ENCODE measurements at regions not wholly inside any gene's neighbourhood (a gene's known extent, or its start where the extent isn't known, plus 50 kb on each side); places are given as distances from the start of the nearest gene placed in this dataset.
"Not testable (repeated sequence)": the region's sequence is repeated elsewhere in the genome, so short reads cannot be mapped to it uniquely, and the experiment has no call there.

GRCh38 chr12:68387338-68387737, 55.2 kb upstream of the MDM1 start:
- DNase-seq (ENCODE audit: low read depth): no peak

- no peak for DNase-seq (ENCODE audit: low read depth)
These were observed 57.1 kb upstream of the MDM1 start for GRCh38 chr12:68389305-68389704.

- no peak for DNase-seq (ENCODE audit: low read depth)
These were observed 59.8 kb upstream of the MDM1 start for GRCh38 chr12:68391937-68392336.

- DNase-seq (ENCODE audit: low read depth): no peak
These were observed 60.2 kb upstream of the MDM1 start for GRCh38 chr12:68392376-68392775.

GRCh38 chr12:68393417-68393816, 61.3 kb upstream of the MDM1 start:
- DNase-seq (ENCODE audit: low read depth): no peak

- peak; percentile 3 for DNase-seq (ENCODE audit: low read depth)
These were observed 65.5 kb upstream of the MDM1 start for GRCh38 chr12:68397566-68398158.

- not testable (repeated sequence) for DNase-seq (ENCODE audit: low read depth)
These were observed 66.5 kb upstream of the MDM1 start for GRCh38 chr12:68398689-68399088.

- DNase-seq (ENCODE audit: low read depth): no peak
These were observed 68.2 kb upstream of the MDM1 start for GRCh38 chr12:68400226-68400829.

- DNase-seq (ENCODE audit: low read depth): no peak
These were observed 70.3 kb upstream of the MDM1 start for GRCh38 chr12:68402422-68402821.

- DNase-seq (ENCODE audit: low read depth): peak; percentile 11
These were observed 71.1 kb upstream of the MDM1 start for GRCh38 chr12:68403296-68403695.

- no peak for DNase-seq (ENCODE audit: low read depth)
These were observed 71.5 kb upstream of the MDM1 start for GRCh38 chr12:68403711-68404110.

GRCh38 chr12:68405343-68405781, 73.2 kb upstream of the MDM1 start:
- no peak for DNase-seq (ENCODE audit: low read depth)

- peak; percentile 88 for DNase-seq (ENCODE audit: low read depth)
These were observed 74.0 kb upstream of the MDM1 start for GRCh38 chr12:68406134-68406576.

GRCh38 chr12:68406911-68407310, 74.7 kb upstream of the MDM1 start:
- no peak for DNase-seq (ENCODE audit: low read depth)

GRCh38 chr12:68410018-68410660, 78.0 kb upstream of the MDM1 start:
- DNase-seq (ENCODE audit: low read depth): no peak

GRCh38 chr12:68411371-68411770, 79.2 kb upstream of the MDM1 start:
- DNase-seq (ENCODE audit: low read depth): no peak

- no peak for DNase-seq (ENCODE audit: low read depth)
These were observed 82.8 kb upstream of the MDM1 start for GRCh38 chr12:68414988-68415387.

GRCh38 chr12:68416350-68416749, 84.2 kb upstream of the MDM1 start:
- no peak for DNase-seq (ENCODE audit: low read depth)

GRCh38 chr12:68416826-68417225, 84.7 kb upstream of the MDM1 start:
- DNase-seq (ENCODE audit: low read depth): peak; percentile 39

GRCh38 chr12:68418137-68418460, 85.9 kb upstream of the MDM1 start:
- DNase-seq (ENCODE audit: low read depth): no peak

GRCh38 chr12:68420225-68421010, 88.3 kb upstream of the MDM1 start:
- no peak for DNase-seq (ENCODE audit: low read depth)

GRCh38 chr12:68422159-68422558, 90.0 kb upstream of the MDM1 start:
- DNase-seq (ENCODE audit: low read depth): no peak
